PC-9 (cell line): ENCODE measurements at regions not wholly inside any gene's neighbourhood (a gene's known extent, or its start where the extent isn't known, plus 50 kb on each side); places are given as distances from the start of the nearest gene placed in this dataset.

ENCODE experiments used
- EZH2 ChIP-seq: fragments of 200-600 bp; sonication (generic); IDR thresholded peaks from 2 replicates; pipeline ENCODE4 v1.8.0; 2017; ENCODE audit warnings: antibody characterized with exemption, low read depth
- TF ChIP-seq, protein P1 (sequence below): fragments of 200-600 bp; sonication (generic); conservative IDR thresholded peaks from 2 replicates; pipeline ENCODE4 v1.6.1; 2017; ENCODE audit warnings: mixed run types, antibody characterized with exemption, mild to moderate bottlenecking, moderate library complexity

GRCh38 chr22:49018601-49019000, 809.1 kb downstream of the BRD1 start:
- TF ChIP-seq, protein P1, sequence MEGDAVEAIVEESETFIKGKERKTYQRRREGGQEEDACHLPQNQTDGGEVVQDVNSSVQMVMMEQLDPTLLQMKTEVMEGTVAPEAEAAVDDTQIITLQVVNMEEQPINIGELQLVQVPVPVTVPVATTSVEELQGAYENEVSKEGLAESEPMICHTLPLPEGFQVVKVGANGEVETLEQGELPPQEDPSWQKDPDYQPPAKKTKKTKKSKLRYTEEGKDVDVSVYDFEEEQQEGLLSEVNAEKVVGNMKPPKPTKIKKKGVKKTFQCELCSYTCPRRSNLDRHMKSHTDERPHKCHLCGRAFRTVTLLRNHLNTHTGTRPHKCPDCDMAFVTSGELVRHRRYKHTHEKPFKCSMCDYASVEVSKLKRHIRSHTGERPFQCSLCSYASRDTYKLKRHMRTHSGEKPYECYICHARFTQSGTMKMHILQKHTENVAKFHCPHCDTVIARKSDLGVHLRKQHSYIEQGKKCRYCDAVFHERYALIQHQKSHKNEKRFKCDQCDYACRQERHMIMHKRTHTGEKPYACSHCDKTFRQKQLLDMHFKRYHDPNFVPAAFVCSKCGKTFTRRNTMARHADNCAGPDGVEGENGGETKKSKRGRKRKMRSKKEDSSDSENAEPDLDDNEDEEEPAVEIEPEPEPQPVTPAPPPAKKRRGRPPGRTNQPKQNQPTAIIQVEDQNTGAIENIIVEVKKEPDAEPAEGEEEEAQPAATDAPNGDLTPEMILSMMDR: no peak
- no peak for TF ChIP-seq EZH2
